Tibial nerve (tissue), 4 donors: ENCODE measurements at regions not wholly inside any gene's neighbourhood (a gene's known extent, or its start where the extent isn't known, plus 50 kb on each side); places are given as distances from the start of the nearest gene placed in this dataset.

ENCODE experiments used
- DNase-seq, 2 donors: peaks; one replicate each; pipeline ENCODE4 v3.0.0-alpha.2; 2019; ENCODE audit warnings: low spot score in 2 of 2
- H3K27ac ChIP-seq, 4 donors: fragments of 200-600 bp; sonication (generic) in 3 of 4; one replicate each; pipeline ENCODE4 v1.5.1; 2017 to 2019; ENCODE audit warnings: mild to moderate bottlenecking in 1 of 4
- H3K27me3 ChIP-seq, 2 donors: fragments of 200-600 bp; sonication (generic) in 1 of 2; one replicate each; pipeline versions ENCODE4 v1.5.1 to v1.6.0; 2017 to 2019
- H3K36me3 ChIP-seq, 3 donors: fragments of 200-600 bp; sonication (generic); one replicate each; pipeline ENCODE4 v1.5.1; 2018 to 2019
- H3K4me1 ChIP-seq, 4 donors: fragments of 200-600 bp; sonication (generic) in 3 of 4; one replicate each; pipeline ENCODE4 v1.5.1; 2017 to 2019
- H3K4me3 ChIP-seq, 4 donors: fragments of 200-600 bp; sonication (generic) in 3 of 4; one replicate each; pipeline ENCODE4 v1.5.1; 2017 to 2019; ENCODE audit warnings: mild to moderate bottlenecking in 1 of 4, moderate library complexity in 1 of 4
- H3K9me3 ChIP-seq, 4 donors: fragments of 200-600 bp; sonication (generic) in 3 of 4; one replicate each; pipeline ENCODE4 v1.5.1; 2017 to 2019
- CTCF ChIP-seq, 5 experiments: fragments of 200-600 bp in 3 of 5; fragments of 450-650 bp in 2 of 5; sonication (generic) in 3 of 5; IDR thresholded peaks; one replicate each; pipeline ENCODE4 v1.5.1; 2016 to 2019; ENCODE audit warnings: antibody characterized with exemption in 5 of 5, mild to moderate bottlenecking in 3 of 5, moderate library complexity in 2 of 5
- EP300 ChIP-seq, 2 donors: sonication (generic); formaldehyde crosslinking; IDR thresholded peaks; one replicate each; pipeline ENCODE4 v1.6.1; 2017; ENCODE audit warnings: antibody characterized with exemption in 2 of 2, mild to moderate bottlenecking in 1 of 2
- POLR2A ChIP-seq, 2 donors: fragments of 450-650 bp; IDR thresholded peaks; one replicate each; pipeline ENCODE4 v1.6.1; 2017; ENCODE audit warnings: antibody characterized with exemption in 2 of 2, mild to moderate bottlenecking in 2 of 2, moderate library complexity in 2 of 2
- WGBS, 2 donors: methylation state at CpG; one replicate each; pipeline ENCODE4 v1.1.5; 2018; 5-methylcytosine and 5-hydroxymethylcytosine counted together

- no peaks in the 10 kb centered on the region for H3K27me3 ChIP-seq
- no peak for DNase-seq
- no peak overlapping the region for H3K4me3 ChIP-seq
- TF ChIP-seq CTCF (IDR thresholded peaks at IDR 0.05) (no peak), POLR2A (IDR thresholded peaks at IDR 0.05) (no peak), EP300 (IDR thresholded peaks at IDR 0.05) (no peak)
- no peaks in the 10 kb centered on the region for H3K9me3 ChIP-seq
- peaks cover 0 to 16% (median 4%) of the 10 kb centered on the region in 4 donors for H3K4me1 ChIP-seq
- no peaks in the 10 kb centered on the region for H3K36me3 ChIP-seq
- WGBS, 2 donors: 98 to 100% methylated on average over 1 of the region's 1 CpG
- no peak overlapping the region for H3K27ac ChIP-seq
Measured at GRCh38 chr5:57412680-57413079, 69.9 kb downstream of the ACTBL2 start.

- H3K4me1 ChIP-seq: peaks cover 0 to 16% (median 4%) of the 10 kb centered on the region in 4 donors
Measured at GRCh38 chr5:57411982-57412381, 70.6 kb downstream of the ACTBL2 start.

GRCh38 chr5:57410374-57411320 is 72.0 kb downstream of the ACTBL2 start:
- DNase-seq: no peak
- TF ChIP-seq CTCF (IDR thresholded peaks at IDR 0.05) (no peak), EP300 (IDR thresholded peaks at IDR 0.05) (no peak), POLR2A (IDR thresholded peaks at IDR 0.05) (no peak)
- 55 to 74% methylated on average over 3 of the region's 3 CpGs for WGBS, 2 donors
- Histone ChIP-seq H3K27me3 (no peaks in the 10 kb centered on the region), H3K9me3 (no peaks in the 10 kb centered on the region), H3K36me3 (no peaks in the 10 kb centered on the region), H3K4me3 (no peak overlapping the region), H3K4me1 (peaks cover 0 to 26% (median 5%) of the 10 kb centered on the region in 4 donors), H3K27ac (no peak overlapping the region)

More at GRCh38 chr5:57411982-57412381, 70.6 kb downstream of the ACTBL2 start:
- no peaks in the 10 kb centered on the region for H3K36me3 ChIP-seq
- WGBS, 2 donors: 67 to 72% methylated on average over 4 of the region's 4 CpGs
- DNase-seq: no peak
- no peaks in the 10 kb centered on the region for H3K9me3 ChIP-seq
- no peak overlapping the region for H3K27ac ChIP-seq
- H3K4me3 ChIP-seq: no peak overlapping the region
- no peaks in the 10 kb centered on the region for H3K27me3 ChIP-seq
- TF ChIP-seq POLR2A (IDR thresholded peaks at IDR 0.05): no peak
- no peak for TF ChIP-seq EP300 (IDR thresholded peaks at IDR 0.05)
- TF ChIP-seq CTCF (IDR thresholded peaks at IDR 0.05): no peak

GRCh38 chr5:57408714-57409113 is 73.9 kb downstream of the ACTBL2 start:
- DNase-seq: no peak
- Histone ChIP-seq H3K36me3 (no peaks in the 10 kb centered on the region), H3K4me1 (peaks cover 0 to 28% (median 6%) of the 10 kb centered on the region in 4 donors), H3K27me3 (no peaks in the 10 kb centered on the region), H3K4me3 (no peak overlapping the region), H3K27ac (peak overlapping the region in 1 of 4 donors; percentile 63), H3K9me3 (no peaks in the 10 kb centered on the region)
- peak in 1 of 2 donors; percentile 38 for TF ChIP-seq EP300 (IDR thresholded peaks at IDR 0.05)
- TF ChIP-seq CTCF (IDR thresholded peaks at IDR 0.05): no peak
- no peak for TF ChIP-seq POLR2A (IDR thresholded peaks at IDR 0.05)
- 21 to 38% methylated on average over 1 of the region's 1 CpG for WGBS, 2 donors

- 82 to 87% methylated on average over 5 of the region's 5 CpGs for WGBS, 2 donors
- DNase-seq: no peak
- H3K4me1 ChIP-seq: peaks cover 0 to 28% (median 6%) of the 10 kb centered on the region in 4 donors
Measured at GRCh38 chr5:57408285-57408684, 74.3 kb downstream of the ACTBL2 start.

More at GRCh38 chr5:57408285-57408684, 74.3 kb downstream of the ACTBL2 start:
- Histone ChIP-seq H3K4me3 (no peak overlapping the region), H3K27ac (peak overlapping the region in 1 of 4 donors; percentile 51), H3K27me3 (no peaks in the 10 kb centered on the region), H3K9me3 (no peaks in the 10 kb centered on the region), H3K36me3 (no peaks in the 10 kb centered on the region)
- no peak for TF ChIP-seq EP300 (IDR thresholded peaks at IDR 0.05)
- TF ChIP-seq POLR2A (IDR thresholded peaks at IDR 0.05): no peak
- TF ChIP-seq CTCF (IDR thresholded peaks at IDR 0.05): no peak
